Transverse colon (tissue), 3 donors: ENCODE measurements at regions not wholly inside any gene's neighbourhood (a gene's known extent, or its start where the extent isn't known, plus 50 kb on each side); places are given as distances from the start of the nearest gene placed in this dataset.

Source experiments
- CTCF ChIP-seq, 5 experiments: fragments of 200-600 bp in 3 of 5; fragments of 450-650 bp in 2 of 5; sonication (generic) in 3 of 5; IDR thresholded peaks; 1 replicate in 2 of 5; 2 replicates in 3 of 5; pipeline ENCODE4 v1.5.1; 2016 to 2017; ENCODE audit warnings: antibody characterized with exemption in 5 of 5, inconsistent platforms in 3 of 5, mild to moderate bottlenecking in 2 of 5, moderate library complexity in 1 of 5
- POLR2A ChIP-seq: fragments of 450-650 bp; IDR thresholded peaks from one replicate; pipeline ENCODE4 v1.6.1; 2016; ENCODE audit warnings: antibody characterized with exemption, mild to moderate bottlenecking, moderate library complexity

GRCh38 chr12:127340381-127340780 is 926.6 kb upstream of the TMEM132C start:
- TF ChIP-seq POLR2A (no peak), CTCF (IDR thresholded peaks at IDR 0.05) (no peak)
